Stomach smooth muscle (tissue), 2 donors: ENCODE measurements at regions not wholly inside any gene's neighbourhood (a gene's known extent, or its start where the extent isn't known, plus 50 kb on each side); places are given as distances from the start of the nearest gene placed in this dataset.
"Not testable (repeated sequence)": the region's sequence is repeated elsewhere in the genome, so short reads cannot be mapped to it uniquely, and the experiment has no call there.

Experiments
- H3K27ac ChIP-seq: one replicate; pipeline ENCODE4 v1.7.0; 2013; ENCODE audit warnings: mild to moderate bottlenecking, low read length, inconsistent platforms
- H3K27me3 ChIP-seq, 2 donors: one replicate each; pipeline ENCODE4 v1.7.0; 2013; ENCODE audit warnings: low read length in 2 of 2; ENCODE audit not compliant: insufficient read depth in 2 of 2, control insufficient read depth in 1 of 2
- H3K36me3 ChIP-seq, 2 donors: one replicate each; pipeline ENCODE4 v1.7.0; 2013; ENCODE audit warnings: low read length in 2 of 2; ENCODE audit not compliant: control insufficient read depth in 2 of 2, insufficient read depth in 2 of 2
- H3K4me1 ChIP-seq: one replicate; pipeline ENCODE4 v1.7.0; 2013; ENCODE audit warnings: low read length; ENCODE audit not compliant: control insufficient read depth, insufficient read depth
- H3K4me3 ChIP-seq, 2 donors: one replicate each; pipeline ENCODE4 v1.7.0; 2013; ENCODE audit warnings: low read length in 2 of 2
- H3K9ac ChIP-seq, 2 donors: one replicate each; pipeline ENCODE4 v1.7.0; 2013; ENCODE audit warnings: low read length in 2 of 2, mild to moderate bottlenecking in 1 of 2
- H3K9me3 ChIP-seq, 2 donors: one replicate each; pipeline ENCODE4 v1.7.0; 2013; ENCODE audit warnings: low read length in 2 of 2; ENCODE audit not compliant: control insufficient read depth in 2 of 2
- donor health status: healthy.
- donor health status: Pancreatic carcinoma.

GRCh38 chr2:109707281-109708147 lies 86.6 kb upstream of the RGPD5 start:
- Histone ChIP-seq H3K4me1 (peaks cover 2% of the 10 kb centered on the region), H3K27me3 (no peaks in the 10 kb centered on the region), H3K9me3 (no peaks in the 10 kb centered on the region), H3K27ac (no peak overlapping the region), H3K9ac (no peak overlapping the region), H3K36me3 (no peaks in the 10 kb centered on the region), H3K4me3 (no peak overlapping the region)

- Histone ChIP-seq H3K36me3 (no peaks in the 10 kb centered on the region), H3K27ac (no peak overlapping the region), H3K9me3 (no peaks in the 10 kb centered on the region), H3K4me1 (peaks cover 5% of the 10 kb centered on the region), H3K4me3 (no peak overlapping the region), H3K9ac (no peak overlapping the region), H3K27me3 (no peaks in the 10 kb centered on the region)
These were observed 83.4 kb upstream of the RGPD5 start for GRCh38 chr2:109710505-109711229.

- Histone ChIP-seq H3K27me3 (no peaks in the 10 kb centered on the region), H3K4me1 (peaks cover 6% of the 10 kb centered on the region), H3K36me3 (no peaks in the 10 kb centered on the region), H3K27ac (no peak overlapping the region), H3K9me3 (no peaks in the 10 kb centered on the region), H3K9ac (no peak overlapping the region), H3K4me3 (no peak overlapping the region)
These were observed 82.6 kb upstream of the RGPD5 start for GRCh38 chr2:109711230-109712122.

- no peak overlapping the region for H3K4me3 ChIP-seq
- no peak overlapping the region for H3K27ac ChIP-seq
- peaks cover 6% of the 10 kb centered on the region for H3K4me1 ChIP-seq
- no peaks in the 10 kb centered on the region for H3K9me3 ChIP-seq
- H3K27me3 ChIP-seq: no peaks in the 10 kb centered on the region
- no peaks in the 10 kb centered on the region for H3K36me3 ChIP-seq
- H3K9ac ChIP-seq: no peak overlapping the region
These were observed 82.0 kb upstream of the RGPD5 start for GRCh38 chr2:109712123-109712449.

- H3K9me3 ChIP-seq: no peaks in the 10 kb centered on the region
- H3K36me3 ChIP-seq: no peaks in the 10 kb centered on the region
- no peak overlapping the region for H3K27ac ChIP-seq
- no peak overlapping the region for H3K4me3 ChIP-seq
- no peak overlapping the region for H3K9ac ChIP-seq
- H3K27me3 ChIP-seq: no peaks in the 10 kb centered on the region
- peaks cover 6% of the 10 kb centered on the region for H3K4me1 ChIP-seq
These were observed 81.4 kb upstream of the RGPD5 start for GRCh38 chr2:109712746-109713145.

- Histone ChIP-seq H3K4me1 (peaks cover 13% of the 10 kb centered on the region), H3K36me3 (no peaks in the 10 kb centered on the region), H3K9me3 (no peaks in the 10 kb centered on the region), H3K27ac (no peak overlapping the region), H3K9ac (no peak overlapping the region), H3K27me3 (no peaks in the 10 kb centered on the region), H3K4me3 (no peak overlapping the region)
These were observed 78.7 kb upstream of the RGPD5 start for GRCh38 chr2:109715313-109715805.

- H3K27ac ChIP-seq, H3K27me3 ChIP-seq, H3K4me3 ChIP-seq, H3K9ac ChIP-seq, H3K36me3 ChIP-seq, H3K9me3 ChIP-seq: not testable (repeated sequence)
- H3K4me1 ChIP-seq: peaks cover 16% of the 10 kb centered on the region
These were observed 77.5 kb upstream of the RGPD5 start for GRCh38 chr2:109716596-109716995.

GRCh38 chr2:109718139-109718538 lies 76.0 kb upstream of the RGPD5 start:
- Histone ChIP-seq H3K4me1 (peaks cover 18% of the 10 kb centered on the region), H3K9me3 (no peaks in the 10 kb centered on the region), H3K9ac (no peak overlapping the region), H3K27me3 (no peaks in the 10 kb centered on the region), H3K27ac (no peak overlapping the region), H3K4me3 (no peak overlapping the region), H3K36me3 (no peaks in the 10 kb centered on the region)

GRCh38 chr2:109719871-109720270 lies 74.2 kb upstream of the RGPD5 start:
- H3K9me3 ChIP-seq: no peaks in the 10 kb centered on the region
- H3K4me1 ChIP-seq: peaks cover 18% of the 10 kb centered on the region
- no peak overlapping the region for H3K27ac ChIP-seq
- no peak overlapping the region for H3K4me3 ChIP-seq
- H3K36me3 ChIP-seq: no peaks in the 10 kb centered on the region
- H3K27me3 ChIP-seq: no peaks in the 10 kb centered on the region
- H3K9ac ChIP-seq: no peak overlapping the region

- no peak overlapping the region for H3K9ac ChIP-seq
- no peaks in the 10 kb centered on the region for H3K27me3 ChIP-seq
- no peaks in the 10 kb centered on the region for H3K9me3 ChIP-seq
- H3K4me3 ChIP-seq: no peak overlapping the region
- H3K4me1 ChIP-seq: peaks cover 16% of the 10 kb centered on the region
- peak overlapping the region; percentile 37 for H3K27ac ChIP-seq
- no peaks in the 10 kb centered on the region for H3K36me3 ChIP-seq
These were observed 73.6 kb upstream of the RGPD5 start for GRCh38 chr2:109720380-109721106.
